GM12873 (cell line): ENCODE measurements at regions not wholly inside any gene's neighbourhood (a gene's known extent, or its start where the extent isn't known, plus 50 kb on each side); places are given as distances from the start of the nearest gene placed in this dataset.

Experiments used
- CTCF ChIP-seq: IDR thresholded peaks from 2 replicates; pipeline ENCODE4 v1.5.1; 2012; ENCODE audit warnings: low read depth, mild to moderate bottlenecking, moderate library complexity, low read length, control low read depth; ENCODE audit not compliant: insufficient read depth; ENCODE audit errors: missing control alignments

- no peak for TF ChIP-seq CTCF
These were observed 71.3 kb upstream of the KCNG1 start for GRCh38 chr20:51094221-51094620.

- TF ChIP-seq CTCF, result no peak
These were observed 70.4 kb upstream of the KCNG1 start for GRCh38 chr20:51093240-51093763.

- TF ChIP-seq CTCF, result no peak
These were observed 69.4 kb upstream of the KCNG1 start for GRCh38 chr20:51092338-51092737.

- TF ChIP-seq CTCF, result no peak
These were observed 68.7 kb upstream of the KCNG1 start for GRCh38 chr20:51091406-51092195.

GRCh38 chr20:51089840-51090239 lies 66.9 kb upstream of the KCNG1 start:
- no peak for TF ChIP-seq CTCF

- no peak for TF ChIP-seq CTCF
These were observed 66.4 kb upstream of the KCNG1 start for GRCh38 chr20:51089272-51089781.

GRCh38 chr20:51087266-51087665 lies 64.4 kb upstream of the KCNG1 start:
- TF ChIP-seq CTCF, result no peak
